HepG2 (cell line): ENCODE measurements at regions not wholly inside any gene's neighbourhood (a gene's known extent, or its start where the extent isn't known, plus 50 kb on each side); places are given as distances from the start of the nearest gene placed in this dataset.

Experiments used
- ATAC-seq: fragments of 200-7000 bp; cut with Tn5 transposase; 3 replicates; pipeline ENCODE4 v1.9.1; 2020; ENCODE audit warnings: mild to moderate bottlenecking, moderate library complexity
- BruUV-seq: library from RNA; stranded (reverse); fragments of 400-500 nt; replicated peaks from 2 replicates; lab custom pipeline; 2021; lab: Mats Ljungman, UMichigan
- CTCF ChIA-PET: fragments of 300-600 bp; formaldehyde crosslinking; extraction: SDS; loops from one replicate; lab custom pipeline; 2021; ENCODE audit warnings: low total read pairs, inconsistent platforms, low intra/inter-chr PET ratio; lab: Yijun Ruan, JAX
- POLR2A ChIA-PET: fragments of 350-600 bp; sonication (Branson Sonifier 250); formaldehyde crosslinking; loops from one replicate; lab custom pipeline; 2020; ENCODE audit warnings: antibody characterized with exemption, inconsistent platforms; lab: Yijun Ruan, JAX
- DNase-seq: peaks from one replicate; pipeline ENCODE4 v3.0.0-alpha.2; 2015; ENCODE audit warnings: low spot score
- FAIRE-seq: peaks from 3 replicates; lab custom pipeline; 2011; peaks lifted over from hg19 to GRCh38; lab: Jason Lieb, UNC
- H2AFZ ChIP-seq: one replicate; pipeline ENCODE4 v1.6.1; 2011; ENCODE audit warnings: low read length, inconsistent platforms
- H3K27ac ChIP-seq: fragments of 300-600 bp; 3 replicates; pipeline ENCODE4 v1.8.0; 2011; ENCODE audit warnings: mixed run types, mild to moderate bottlenecking, mixed read lengths, low read length, inconsistent platforms; ENCODE audit not compliant: insufficient read depth; ENCODE audit errors: extremely low read length
- H3K27me3 ChIP-seq, 2 experiments: fragments of 200-600 bp in 1 of 2; 2 replicates in 1 of 2; 3 replicates in 1 of 2; pipeline versions ENCODE4 v1.6.0 to v1.8.0; 2011; ENCODE audit warnings: low read length in 2 of 2, mild to moderate bottlenecking in 2 of 2, moderate library complexity in 2 of 2, inconsistent platforms in 1 of 2; ENCODE audit not compliant: insufficient read depth in 2 of 2, control insufficient read depth in 1 of 2
- H3K36me3 ChIP-seq, 2 experiments: fragments of 200-600 bp in 1 of 2; replicated peaks in 1 of 2; 2 replicates in 1 of 2; 3 replicates in 1 of 2; pipeline versions ENCODE4 v1.5.1 to v1.8.0; 2011; ENCODE audit warnings: low read length in 2 of 2, inconsistent platforms in 1 of 2; ENCODE audit not compliant: insufficient read depth in 2 of 2, control insufficient read depth in 1 of 2
- H3K4me1 ChIP-seq: 2 replicates; pipeline ENCODE4 v1.5.1; 2012; ENCODE audit warnings: low read length, inconsistent platforms; ENCODE audit not compliant: insufficient read depth
- H3K4me2 ChIP-seq: 2 replicates; pipeline ENCODE4 v1.6.0; 2011; ENCODE audit warnings: low read depth, low read length, inconsistent platforms
- H3K4me3 ChIP-seq, 3 experiments: fragments of 200-600 bp in 1 of 3; sonication (generic), shearing (Covaris generic) in 1 of 3; replicated peaks in 1 of 3; 2 replicates each; pipeline ENCODE4 v1.5.1; 2011 to 2016; ENCODE audit warnings: low read length in 3 of 3, inconsistent platforms in 2 of 3, low read depth in 2 of 3, mild to moderate bottlenecking in 2 of 3, control low read depth in 1 of 3, mixed read lengths in 1 of 3; ENCODE audit not compliant: insufficient read depth in 1 of 3
- H3K79me2 ChIP-seq: one replicate; pipeline ENCODE4 v1.6.1; 2011; ENCODE audit warnings: low read length, inconsistent platforms; ENCODE audit not compliant: insufficient read depth
- H3K9ac ChIP-seq: 2 replicates; pipeline ENCODE4 v1.6.0; 2011; ENCODE audit warnings: mild to moderate bottlenecking, low read depth, low read length, inconsistent platforms; ENCODE audit not compliant: insufficient read depth
- H3K9me3 ChIP-seq: 2 replicates; pipeline ENCODE4 v1.5.1; 2012; ENCODE audit warnings: mild to moderate bottlenecking, low read length
- H4K20me1 ChIP-seq: 2 replicates; pipeline ENCODE4 v1.6.0; 2011; ENCODE audit warnings: inconsistent platforms, mild to moderate bottlenecking, low read length, moderate library complexity; ENCODE audit not compliant: insufficient read depth
- BORCS8-MEF2B ChIP-seq: sonication (generic); formaldehyde crosslinking; IDR thresholded peaks from 2 replicates; pipeline ENCODE4 v1.8.0; 2022; ENCODE audit warnings: mild to moderate bottlenecking, missing genetic modification reagents
- DMAP1 ChIP-seq: IDR thresholded peaks from 2 replicates; pipeline ENCODE4 v1.6.1; 2016
- FOXJ3 ChIP-seq: sonication (generic); formaldehyde crosslinking; IDR thresholded peaks from 2 replicates; pipeline ENCODE4 v1.4.0; 2020; ENCODE audit warnings: missing genetic modification reagents, mild to moderate bottlenecking, borderline replicate concordance
- MAFF ChIP-seq: IDR thresholded peaks from 2 replicates; pipeline ENCODE4 v1.6.1; 2011; ENCODE audit warnings: low read depth, low read length, improper control_type of control experiment
- MAFK ChIP-seq, 2 experiments: IDR thresholded peaks in 1 of 2; conservative IDR thresholded peaks in 1 of 2; 2 replicates each; pipeline ENCODE4 v1.6.1; 2011; ENCODE audit warnings: improper control_type of control experiment in 2 of 2, low read length in 2 of 2
- NFE2 ChIP-seq: sonication (generic); formaldehyde crosslinking; IDR thresholded peaks from 2 replicates; pipeline ENCODE4 v1.4.0; 2020; ENCODE audit warnings: missing genetic modification reagents
- ZEB1 ChIP-seq: IDR thresholded peaks from 2 replicates; pipeline ENCODE4 v1.6.1; 2012; ENCODE audit warnings: mild to moderate bottlenecking, low read depth, inconsistent platforms; ENCODE audit not compliant: insufficient replicate concordance
- ZNF264 ChIP-seq: sonication (generic); formaldehyde crosslinking; IDR thresholded peaks from 2 replicates; pipeline ENCODE4 v1.4.0; 2020; ENCODE audit warnings: missing genetic modification reagents
- ZNF343 ChIP-seq: sonication (generic); formaldehyde crosslinking; IDR thresholded peaks from 2 replicates; pipeline ENCODE4 v1.4.0; 2020; ENCODE audit warnings: mild to moderate bottlenecking, missing genetic modification reagents
- ZNF546 ChIP-seq: sonication (generic); formaldehyde crosslinking; conservative IDR thresholded peaks from 2 replicates; pipeline ENCODE4 v1.8.1; 2023; ENCODE audit warnings: mild to moderate bottlenecking, missing genetic modification reagents
- ZNF768 ChIP-seq: sonication (generic); formaldehyde crosslinking; IDR thresholded peaks from 2 replicates; pipeline ENCODE4 v1.4.0; 2020; ENCODE audit warnings: missing genetic modification reagents
- WGBS: methylation state at CpG from one replicate; pipeline ENCODE4 v1.1.6; 2017; ENCODE audit warnings: low lambda C conversion rate; 5-methylcytosine and 5-hydroxymethylcytosine counted together
- in situ Hi-C: cut with HindIII; loops from 2 replicates; pipeline ENCODE4 v1.10.0; 2017; ENCODE audit warnings: low pct_unique_long_range_greater_than_20kb; ENCODE audit not compliant: extremely low pct_ligation_motif_present
- intact Hi-C: fragments of 100-400 bp; cut with micrococcal nuclease; formaldehyde crosslinking; loops from one replicate; pipeline ENCODE4 v1.10.0; 2022; ENCODE audit not compliant: unreplicated experiment
- TF ChIP-seq, protein P1 (sequence below): sonication (generic); formaldehyde crosslinking; IDR thresholded peaks from 2 replicates; pipeline ENCODE4 v1.5.0; 2020; ENCODE audit warnings: mild to moderate bottlenecking, missing genetic modification reagents, borderline replicate concordance
- TF ChIP-seq, protein P2 (sequence below): sonication (generic); formaldehyde crosslinking; IDR thresholded peaks from 2 replicates; pipeline ENCODE4 v1.5.1; 2020; ENCODE audit warnings: mild to moderate bottlenecking, missing genetic modification reagents, borderline replicate concordance
- TF ChIP-seq, protein P3 (sequence below): IDR thresholded peaks from 2 replicates; pipeline ENCODE4 v1.6.1; 2016; ENCODE audit warnings: missing compliant biosample characterization, missing genetic modification reagents, borderline replicate concordance
- TF ChIP-seq, protein P4 (sequence below): sonication (generic); formaldehyde crosslinking; IDR thresholded peaks from 2 replicates; pipeline ENCODE4 v1.8.1; 2023; ENCODE audit warnings: mild to moderate bottlenecking, moderate library complexity, missing genetic modification reagents

DNA sequence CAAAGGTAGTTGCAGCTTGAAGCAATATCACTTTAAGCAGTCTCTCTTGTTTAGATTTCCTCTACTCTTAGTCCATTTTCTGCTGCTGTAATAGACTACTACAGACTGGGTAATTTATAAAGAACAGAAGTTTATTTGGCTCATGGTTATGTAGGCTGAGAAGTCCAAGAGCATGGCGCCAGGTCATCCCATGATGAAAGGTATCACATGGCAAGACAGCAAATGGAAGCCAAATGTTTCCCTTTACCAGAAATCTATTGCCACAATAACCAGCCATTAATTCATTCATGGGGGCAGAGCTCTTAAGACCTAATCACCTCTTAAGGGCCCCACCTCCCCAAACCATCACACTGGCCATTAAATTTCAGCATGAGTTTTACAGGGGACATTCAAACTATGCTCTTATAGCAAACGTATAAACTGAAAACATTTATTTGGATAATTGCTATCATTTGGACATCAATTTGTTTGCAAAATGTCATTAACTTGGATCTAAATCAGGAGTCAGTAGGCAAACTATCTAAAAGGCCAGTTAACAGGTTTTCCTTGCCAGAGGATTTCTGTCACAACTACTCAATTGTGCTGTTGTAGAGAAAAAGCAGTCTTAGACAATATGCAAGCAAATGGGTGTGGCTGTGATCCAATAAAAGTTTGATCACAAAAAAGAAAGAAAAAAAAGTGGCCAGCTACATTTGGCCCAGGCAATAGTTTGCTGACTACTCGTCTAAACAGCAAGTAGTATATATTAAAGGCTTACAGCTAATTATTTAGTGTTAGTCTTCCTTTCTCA is 75.7 kb upstream of the GUCY1A1 start (continued):
- TF ChIP-seq, protein P1, sequence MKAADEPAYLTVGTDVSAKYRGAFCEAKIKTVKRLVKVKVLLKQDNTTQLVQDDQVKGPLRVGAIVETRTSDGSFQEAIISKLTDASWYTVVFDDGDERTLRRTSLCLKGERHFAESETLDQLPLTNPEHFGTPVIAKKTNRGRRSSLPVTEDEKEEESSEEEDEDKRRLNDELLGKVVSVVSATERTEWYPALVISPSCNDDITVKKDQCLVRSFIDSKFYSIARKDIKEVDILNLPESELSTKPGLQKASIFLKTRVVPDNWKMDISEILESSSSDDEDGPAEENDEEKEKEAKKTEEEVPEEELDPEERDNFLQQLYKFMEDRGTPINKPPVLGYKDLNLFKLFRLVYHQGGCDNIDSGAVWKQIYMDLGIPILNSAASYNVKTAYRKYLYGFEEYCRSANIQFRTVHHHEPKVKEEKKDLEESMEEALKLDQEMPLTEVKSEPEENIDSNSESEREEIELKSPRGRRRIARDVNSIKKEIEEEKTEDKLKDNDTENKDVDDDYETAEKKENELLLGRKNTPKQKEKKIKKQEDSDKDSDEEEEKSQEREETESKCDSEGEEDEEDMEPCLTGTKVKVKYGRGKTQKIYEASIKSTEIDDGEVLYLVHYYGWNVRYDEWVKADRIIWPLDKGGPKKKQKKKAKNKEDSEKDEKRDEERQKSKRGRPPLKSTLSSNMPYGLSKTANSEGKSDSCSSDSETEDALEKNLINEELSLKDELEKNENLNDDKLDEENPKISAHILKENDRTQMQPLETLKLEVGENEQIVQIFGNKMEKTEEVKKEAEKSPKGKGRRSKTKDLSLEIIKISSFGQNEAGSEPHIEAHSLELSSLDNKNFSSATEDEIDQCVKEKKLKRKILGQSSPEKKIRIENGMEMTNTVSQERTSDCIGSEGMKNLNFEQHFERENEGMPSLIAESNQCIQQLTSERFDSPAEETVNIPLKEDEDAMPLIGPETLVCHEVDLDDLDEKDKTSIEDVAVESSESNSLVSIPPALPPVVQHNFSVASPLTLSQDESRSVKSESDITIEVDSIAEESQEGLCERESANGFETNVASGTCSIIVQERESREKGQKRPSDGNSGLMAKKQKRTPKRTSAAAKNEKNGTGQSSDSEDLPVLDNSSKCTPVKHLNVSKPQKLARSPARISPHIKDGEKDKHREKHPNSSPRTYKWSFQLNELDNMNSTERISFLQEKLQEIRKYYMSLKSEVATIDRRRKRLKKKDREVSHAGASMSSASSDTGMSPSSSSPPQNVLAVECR (CRISPR knock-in tag) = no peak
- no peak for TF ChIP-seq ZNF343 (CRISPR knock-in tag)

DNA sequence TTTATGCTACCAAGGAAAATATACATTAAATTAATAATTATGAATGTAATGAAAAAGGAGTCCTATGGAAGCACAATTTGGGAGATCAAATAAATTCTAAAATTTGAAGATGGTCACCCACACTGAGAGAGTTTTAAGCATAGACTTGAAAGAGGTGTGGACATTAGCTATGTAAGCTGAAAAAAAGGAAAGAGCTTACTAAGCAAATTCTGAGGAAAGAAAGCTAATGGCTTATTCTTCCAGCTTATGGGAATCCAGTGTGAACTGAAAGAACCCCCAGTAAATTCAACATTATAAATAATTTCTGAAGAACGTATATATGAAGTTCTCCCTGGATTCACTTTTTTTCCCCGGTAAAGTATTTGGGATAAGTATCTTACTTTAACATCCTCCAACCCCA is 78.2 kb upstream of the GUCY1A1 start:
- Histone ChIP-seq H3K36me3 (no peaks in the 10 kb centered on the region), H4K20me1 (no peaks in the 10 kb centered on the region), H3K9ac (no peak overlapping the region), H2AFZ (no peak overlapping the region), H3K4me1 (no peaks in the 10 kb centered on the region), H3K4me3 (no peak overlapping the region), H3K79me2 (no peaks in the 10 kb centered on the region), H3K27me3 (no peaks in the 10 kb centered on the region), H3K4me2 (no peak overlapping the region)
- intact Hi-C loops (no loop called here), in situ Hi-C loops (no loop called here)
- POLR2A ChIA-PET = no interaction called here
- FAIRE-seq (no peak), DNase-seq (no peak), ATAC-seq (no peak)
- CTCF ChIA-PET = no interaction called here
- TF ChIP-seq, protein P2, sequence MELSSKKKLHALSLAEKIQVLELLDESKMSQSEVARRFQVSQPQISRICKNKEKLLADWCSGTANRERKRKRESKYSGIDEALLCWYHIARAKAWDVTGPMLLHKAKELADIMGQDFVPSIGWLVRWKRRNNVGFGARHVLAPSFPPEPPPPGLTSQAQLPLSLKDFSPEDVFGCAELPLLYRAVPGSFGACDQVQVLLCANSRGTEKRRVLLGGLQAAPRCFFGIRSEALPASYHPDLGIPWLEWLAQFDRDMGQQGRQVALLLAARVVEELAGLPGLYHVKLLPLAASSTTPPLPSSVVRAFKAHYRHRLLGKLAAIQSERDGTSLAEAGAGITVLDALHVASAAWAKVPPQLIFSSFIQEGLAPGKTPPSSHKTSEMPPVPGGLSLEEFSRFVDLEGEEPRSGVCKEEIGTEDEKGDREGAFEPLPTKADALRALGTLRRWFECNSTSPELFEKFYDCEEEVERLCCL (CRISPR knock-in tag) = no peak
- TF ChIP-seq FOXJ3 (CRISPR knock-in tag) = no peak
- TF ChIP-seq ZNF264 = no peak
- TF ChIP-seq, protein P3, sequence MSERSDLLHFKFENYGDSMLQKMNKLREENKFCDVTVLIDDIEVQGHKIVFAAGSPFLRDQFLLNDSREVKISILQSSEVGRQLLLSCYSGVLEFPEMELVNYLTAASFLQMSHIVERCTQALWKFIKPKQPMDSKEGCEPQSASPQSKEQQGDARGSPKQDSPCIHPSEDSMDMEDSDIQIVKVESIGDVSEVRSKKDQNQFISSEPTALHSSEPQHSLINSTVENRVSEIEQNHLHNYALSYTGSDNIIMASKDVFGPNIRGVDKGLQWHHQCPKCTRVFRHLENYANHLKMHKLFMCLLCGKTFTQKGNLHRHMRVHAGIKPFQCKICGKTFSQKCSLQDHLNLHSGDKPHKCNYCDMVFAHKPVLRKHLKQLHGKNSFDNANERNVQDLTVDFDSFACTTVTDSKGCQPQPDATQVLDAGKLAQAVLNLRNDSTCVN = no peak
- TF ChIP-seq ZNF768 (CRISPR knock-in tag) = no peak
- TF ChIP-seq ZNF546 (CRISPR knock-in tag) = no peak
- peak; percentile 61 to 87; a peak in 3 of 4 replicates for TF ChIP-seq MAFK (conservative IDR thresholded peaks at IDR 0.05 in 1 of 2, IDR thresholded peaks at IDR 0.05 in 1 of 2; ENCODE audit: low read length in 2 of 2)
- no peak for TF ChIP-seq ZEB1
- TF ChIP-seq, protein P4, sequence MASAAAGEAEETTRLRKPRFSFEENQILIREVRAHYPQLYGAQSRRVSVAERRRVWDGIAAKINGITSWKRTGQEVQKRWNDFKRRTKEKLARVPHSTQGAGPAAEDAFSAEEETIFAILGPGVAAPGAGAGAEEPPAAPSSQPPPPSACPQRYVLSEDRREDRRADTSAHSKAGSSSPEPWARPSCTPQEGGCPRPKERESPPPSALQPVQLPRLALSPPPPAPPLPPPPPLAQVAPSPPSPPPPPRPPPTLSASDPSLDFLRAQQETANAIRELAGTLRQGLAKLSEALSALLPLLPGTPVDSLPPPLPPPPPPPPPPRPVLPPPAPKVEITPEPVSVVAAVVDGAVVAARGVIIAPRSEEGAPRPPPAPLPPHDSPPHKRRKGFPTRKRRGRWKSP = no peak
- peak; percentile 87 for TF ChIP-seq MAFF
- TF ChIP-seq NFE2 (CRISPR knock-in tag) = no peak
- no peak for TF ChIP-seq DMAP1 (CRISPR knock-in tag)
- TF ChIP-seq BORCS8-MEF2B (CRISPR knock-in tag) = no peak
- TF ChIP-seq, all 625 proteins: peak for 2
- Histone ChIP-seq H3K27ac (no peak overlapping the region), H3K9me3 (no peaks in the 10 kb centered on the region)
- whole genome bisulfite sequencing = 2% methylated on average over 2 of the region's 2 CpGs
- BruUV-seq = no TSS peak
